DOHH2 (cell line): ENCODE measurements at regions not wholly inside any gene's neighbourhood (a gene's known extent, or its start where the extent isn't known, plus 50 kb on each side); places are given as distances from the start of the nearest gene placed in this dataset.
"Not testable (repeated sequence)": the region's sequence is repeated elsewhere in the genome, so short reads cannot be mapped to it uniquely, and the experiment has no call there.

Experiments
- H3F3A ChIP-seq: fragments of 200-600 bp; sonication (generic), shearing (Covaris generic); 2 replicates; pipeline ENCODE4 v1.6.0; 2016; ENCODE audit warnings: antibody characterized with exemption, mild to moderate bottlenecking; ENCODE audit not compliant: control insufficient read depth, insufficient read depth
- H3K27ac ChIP-seq: fragments of 200-600 bp; sonication (generic); 2 replicates; pipeline ENCODE4 v1.5.1; 2014; ENCODE audit warnings: low read depth, mild to moderate bottlenecking, low read length, moderate library complexity
- H3K27me3 ChIP-seq: fragments of 200-600 bp; sonication (generic); 2 replicates; pipeline ENCODE4 v1.6.1; 2014; ENCODE audit warnings: mild to moderate bottlenecking, low read length, mixed read lengths; ENCODE audit not compliant: control insufficient read depth
- H3K36me3 ChIP-seq: fragments of 200-600 bp; sonication (generic); 2 replicates; pipeline ENCODE4 v1.6.1; 2014; ENCODE audit warnings: mild to moderate bottlenecking, low read length, moderate library complexity, mixed read lengths; ENCODE audit not compliant: control insufficient read depth
- H3K4me1 ChIP-seq: fragments of 200-600 bp; sonication (generic); 2 replicates; pipeline ENCODE4 v1.6.1; 2014; ENCODE audit warnings: mild to moderate bottlenecking, low read length, mixed read lengths; ENCODE audit not compliant: control insufficient read depth
- H3K4me2 ChIP-seq: fragments of 200-600 bp; sonication (generic); 2 replicates; pipeline ENCODE4 v1.6.0; 2014; ENCODE audit warnings: mild to moderate bottlenecking, low read length, moderate library complexity
- H3K4me3 ChIP-seq: fragments of 200-600 bp; sonication (generic); 2 replicates; pipeline ENCODE4 v1.5.1; 2014; ENCODE audit warnings: mild to moderate bottlenecking, low read length, mixed read lengths
- H3K79me2 ChIP-seq: fragments of 200-600 bp; sonication (generic); 2 replicates; pipeline ENCODE4 v1.6.1; 2014; ENCODE audit warnings: mild to moderate bottlenecking, low read length, mixed read lengths; ENCODE audit not compliant: control insufficient read depth
- H3K9me2 ChIP-seq: fragments of 200-600 bp; sonication (generic); replicated peaks from 2 replicates; pipeline ENCODE4 v1.6.1; 2014; ENCODE audit warnings: mild to moderate bottlenecking, low read length, mixed read lengths; ENCODE audit not compliant: control insufficient read depth
- H3K9me3 ChIP-seq: fragments of 200-600 bp; sonication (generic); 2 replicates; pipeline ENCODE4 v1.6.1; 2014; ENCODE audit warnings: antibody characterized with exemption, low read length, mixed read lengths; ENCODE audit not compliant: control insufficient read depth, insufficient read depth
- H4K20me1 ChIP-seq: fragments of 200-600 bp; sonication (generic); 2 replicates; pipeline ENCODE4 v1.6.0; 2014; ENCODE audit warnings: low read depth, mild to moderate bottlenecking, antibody characterized with exemption, low read length, moderate library complexity; ENCODE audit not compliant: control insufficient read depth, insufficient read depth
- EZH2phosphoT487 ChIP-seq: fragments of 200-600 bp; sonication (generic); IDR thresholded peaks from 2 replicates; pipeline ENCODE4 v1.6.1; 2017; ENCODE audit warnings: borderline replicate concordance, mild to moderate bottlenecking, antibody characterized with exemption, low read length, moderate library complexity, mixed read lengths
- TF ChIP-seq, protein P1 (sequence below): fragments of 200-600 bp; sonication (generic); IDR thresholded peaks from one replicate; pipeline ENCODE4 v1.5.1; 2014; ENCODE audit warnings: antibody characterized with exemption, mild to moderate bottlenecking, low read depth, low read length; ENCODE audit not compliant: poor library complexity, severe bottlenecking

DNA sequence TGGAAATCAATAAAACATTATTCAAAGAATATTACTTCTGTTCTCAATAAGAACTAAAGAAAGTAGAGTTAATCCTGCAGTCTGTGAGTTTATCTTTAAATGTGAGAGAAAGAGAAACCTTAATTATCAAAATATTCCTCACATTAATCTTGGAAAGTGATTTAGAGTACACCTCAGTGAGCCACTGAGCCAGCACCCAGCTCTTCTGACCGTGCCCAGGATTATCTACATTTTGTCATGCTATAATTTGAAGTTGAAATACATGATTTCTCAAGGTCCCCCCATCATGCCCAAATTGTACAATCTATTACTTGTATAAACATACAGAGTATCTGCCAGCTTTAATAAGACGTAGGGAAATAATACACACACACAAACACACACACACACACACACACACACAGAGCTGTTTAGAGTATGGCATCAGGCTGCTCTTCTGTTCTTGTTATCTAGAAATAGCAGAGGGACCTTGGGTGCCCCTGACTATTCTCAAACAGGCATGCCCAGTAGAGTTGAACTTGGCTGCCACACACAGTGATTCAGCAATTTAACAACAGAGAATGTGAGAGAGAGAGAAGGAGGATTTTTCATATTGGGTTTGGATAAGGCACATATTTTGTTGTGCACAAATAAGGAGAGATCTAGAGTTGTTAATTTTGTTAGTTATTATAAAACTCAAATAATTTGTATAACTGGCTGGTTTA, 74.4 kb downstream of the P2RY1 start:
- Histone ChIP-seq H4K20me1 (no peaks in the 10 kb centered on the region), H3K9me2 (no peaks in the 10 kb centered on the region), H3K4me3 (no peak overlapping the region), H3K79me2 (no peaks in the 10 kb centered on the region), H3F3A (no peaks in the 10 kb centered on the region), H3K9me3 (no peaks in the 10 kb centered on the region), H3K36me3 (no peaks in the 10 kb centered on the region), H3K27me3 (no peaks in the 10 kb centered on the region), H3K4me2 (no peak overlapping the region), H3K4me1 (no peaks in the 10 kb centered on the region), H3K27ac (no peak overlapping the region)
- no peak for TF ChIP-seq EZH2phosphoT487
- TF ChIP-seq, protein P1, sequence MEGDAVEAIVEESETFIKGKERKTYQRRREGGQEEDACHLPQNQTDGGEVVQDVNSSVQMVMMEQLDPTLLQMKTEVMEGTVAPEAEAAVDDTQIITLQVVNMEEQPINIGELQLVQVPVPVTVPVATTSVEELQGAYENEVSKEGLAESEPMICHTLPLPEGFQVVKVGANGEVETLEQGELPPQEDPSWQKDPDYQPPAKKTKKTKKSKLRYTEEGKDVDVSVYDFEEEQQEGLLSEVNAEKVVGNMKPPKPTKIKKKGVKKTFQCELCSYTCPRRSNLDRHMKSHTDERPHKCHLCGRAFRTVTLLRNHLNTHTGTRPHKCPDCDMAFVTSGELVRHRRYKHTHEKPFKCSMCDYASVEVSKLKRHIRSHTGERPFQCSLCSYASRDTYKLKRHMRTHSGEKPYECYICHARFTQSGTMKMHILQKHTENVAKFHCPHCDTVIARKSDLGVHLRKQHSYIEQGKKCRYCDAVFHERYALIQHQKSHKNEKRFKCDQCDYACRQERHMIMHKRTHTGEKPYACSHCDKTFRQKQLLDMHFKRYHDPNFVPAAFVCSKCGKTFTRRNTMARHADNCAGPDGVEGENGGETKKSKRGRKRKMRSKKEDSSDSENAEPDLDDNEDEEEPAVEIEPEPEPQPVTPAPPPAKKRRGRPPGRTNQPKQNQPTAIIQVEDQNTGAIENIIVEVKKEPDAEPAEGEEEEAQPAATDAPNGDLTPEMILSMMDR, result no peak

DNA sequence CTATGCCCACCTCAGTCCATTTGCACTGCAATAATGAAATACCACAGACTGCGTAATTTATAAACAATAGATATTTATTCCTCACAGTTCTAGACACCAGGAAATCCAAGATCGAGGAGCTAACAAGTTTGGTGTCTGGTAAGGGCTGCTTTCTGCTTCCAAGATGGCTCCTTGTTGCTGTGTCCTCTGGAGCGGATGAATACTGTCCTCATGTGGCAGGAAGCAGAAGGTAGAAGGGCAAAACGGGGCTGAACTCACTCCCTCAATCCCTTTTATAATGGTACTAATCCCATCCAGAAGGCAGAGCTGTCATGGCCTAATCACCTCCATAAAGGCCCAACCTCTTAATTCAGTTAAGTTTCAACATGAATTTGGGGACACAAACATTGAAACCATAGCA, 75.3 kb downstream of the P2RY1 start:
- no peaks in the 10 kb centered on the region for H3K9me3 ChIP-seq
- no peaks in the 10 kb centered on the region for H3K4me1 ChIP-seq
- H3F3A ChIP-seq, result no peaks in the 10 kb centered on the region
- H3K4me3 ChIP-seq, result no peak overlapping the region
- no peaks in the 10 kb centered on the region for H3K36me3 ChIP-seq
- no peak for TF ChIP-seq EZH2phosphoT487
- TF ChIP-seq, protein P1, result no peak
- no peaks in the 10 kb centered on the region for H3K79me2 ChIP-seq
- no peaks in the 10 kb centered on the region for H3K27me3 ChIP-seq
- no peaks in the 10 kb centered on the region for H4K20me1 ChIP-seq
- H3K9me2 ChIP-seq, result no peaks in the 10 kb centered on the region
- no peak overlapping the region for H3K4me2 ChIP-seq
- H3K27ac ChIP-seq, result no peak overlapping the region

DNA sequence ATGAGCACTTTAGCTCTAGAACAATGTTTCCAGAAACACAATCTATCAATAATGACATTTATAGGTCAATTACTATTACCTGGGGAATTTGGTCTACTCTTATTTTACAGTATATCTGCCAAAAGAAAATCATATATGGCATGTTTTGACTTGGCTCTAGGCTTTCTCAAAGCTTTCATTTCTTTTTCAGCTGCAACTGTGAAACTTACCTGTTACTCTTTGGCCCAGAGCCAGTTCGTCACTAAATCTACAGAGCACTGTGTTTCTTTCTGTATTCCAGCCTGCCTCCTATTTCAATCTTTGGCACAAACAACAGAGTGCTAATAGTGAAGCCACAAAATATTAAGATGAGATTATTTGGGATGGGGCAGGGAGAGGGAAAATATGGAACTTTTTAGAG, 76.0 kb downstream of the P2RY1 start:
- no peaks in the 10 kb centered on the region for H3K79me2 ChIP-seq

DNA sequence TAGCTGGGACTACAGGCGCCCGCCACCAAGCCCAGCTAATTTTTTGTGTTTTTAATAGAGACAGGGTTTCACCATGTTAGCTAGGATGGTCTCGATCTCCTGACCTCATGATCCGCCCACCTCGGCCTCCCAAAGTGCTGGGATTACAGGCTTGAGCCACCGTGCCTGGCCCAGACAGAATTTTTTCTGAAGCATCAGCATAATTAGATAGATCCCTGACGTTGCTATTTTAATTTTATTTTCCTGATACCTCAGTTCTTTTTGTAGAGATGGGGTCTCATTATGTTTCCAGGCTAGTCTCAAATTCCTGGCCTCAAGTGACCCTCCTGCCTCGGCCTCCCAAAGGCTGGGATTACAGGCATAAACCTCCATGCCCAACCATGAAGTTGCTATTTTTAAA, 79.8 kb downstream of the P2RY1 start:
- H3K9me3 ChIP-seq, H3K4me1 ChIP-seq, H3F3A ChIP-seq, H3K4me3 ChIP-seq, H3K4me2 ChIP-seq, H3K79me2 ChIP-seq, H3K27me3 ChIP-seq, H3K27ac ChIP-seq, H4K20me1 ChIP-seq, H3K9me2 ChIP-seq, H3K36me3 ChIP-seq: not testable (repeated sequence)

More for the DNA sequence above, 76.0 kb downstream of the P2RY1 start:
- H3K27me3 ChIP-seq, result no peaks in the 10 kb centered on the region
- H3K4me2 ChIP-seq, result no peak overlapping the region
- H4K20me1 ChIP-seq, result no peaks in the 10 kb centered on the region
- TF ChIP-seq, protein P1, result no peak
- no peak for TF ChIP-seq EZH2phosphoT487
- H3K27ac ChIP-seq, result no peak overlapping the region
- H3K9me2 ChIP-seq, result no peaks in the 10 kb centered on the region
- H3K4me1 ChIP-seq, result no peaks in the 10 kb centered on the region
- no peaks in the 10 kb centered on the region for H3F3A ChIP-seq
- no peak overlapping the region for H3K4me3 ChIP-seq
- no peaks in the 10 kb centered on the region for H3K36me3 ChIP-seq
- H3K9me3 ChIP-seq, result no peaks in the 10 kb centered on the region
